Spleen (tissue), 7 donors: ENCODE measurements at regions not wholly inside any gene's neighbourhood (a gene's known extent, or its start where the extent isn't known, plus 50 kb on each side); places are given as distances from the start of the nearest gene placed in this dataset.

ENCODE experiments used
- POLR2A ChIP-seq, 3 donors: fragments of 450-650 bp; IDR thresholded peaks; one replicate each; pipeline ENCODE4 v1.5.1; 2017; ENCODE audit warnings: antibody characterized with exemption in 3 of 3, mild to moderate bottlenecking in 1 of 3
- TF ChIP-seq, protein P1 (sequence below), 11 experiments: fragments of 200-600 bp in 7 of 11; fragments of 450-650 bp in 4 of 11; sonication (generic) in 4 of 11; IDR thresholded peaks in 8 of 11; conservative IDR thresholded peaks in 3 of 11; 1 replicate in 7 of 11; 2 replicates in 4 of 11; pipeline versions ENCODE4 v1.4.0 to v1.8.0; 2016 to 2021; ENCODE audit warnings: antibody characterized with exemption in 11 of 11, inconsistent platforms in 4 of 11, mild to moderate bottlenecking in 1 of 11
- donor health status: DM: no; HTN: no; CAD: no; lungs with moderate emphysema.
- donor health status: DM: no; HTN: no; CAD: no.
- donor health status: DM: no; HTN: no; CAD: no.

DNA sequence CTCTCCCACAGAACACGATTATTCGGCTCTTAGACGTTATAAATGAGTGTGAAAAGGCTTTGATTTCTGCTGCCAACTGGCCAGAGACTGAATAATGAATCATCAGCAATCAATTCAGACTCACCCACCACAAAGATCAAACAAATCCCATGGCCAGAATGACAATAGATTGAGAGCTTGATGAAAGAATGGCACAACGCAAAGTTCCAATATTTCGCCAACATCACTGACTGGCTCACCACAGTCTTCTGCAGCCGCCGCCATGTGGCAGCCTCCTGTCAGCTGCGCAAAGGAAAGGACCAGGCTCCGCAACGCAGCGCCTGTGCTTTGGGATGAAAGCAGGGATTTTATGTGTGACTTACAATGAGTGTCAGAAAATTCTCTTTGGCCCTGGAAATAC lies 104.4 kb upstream of the SOX11 start:
- TF ChIP-seq, protein P1, sequence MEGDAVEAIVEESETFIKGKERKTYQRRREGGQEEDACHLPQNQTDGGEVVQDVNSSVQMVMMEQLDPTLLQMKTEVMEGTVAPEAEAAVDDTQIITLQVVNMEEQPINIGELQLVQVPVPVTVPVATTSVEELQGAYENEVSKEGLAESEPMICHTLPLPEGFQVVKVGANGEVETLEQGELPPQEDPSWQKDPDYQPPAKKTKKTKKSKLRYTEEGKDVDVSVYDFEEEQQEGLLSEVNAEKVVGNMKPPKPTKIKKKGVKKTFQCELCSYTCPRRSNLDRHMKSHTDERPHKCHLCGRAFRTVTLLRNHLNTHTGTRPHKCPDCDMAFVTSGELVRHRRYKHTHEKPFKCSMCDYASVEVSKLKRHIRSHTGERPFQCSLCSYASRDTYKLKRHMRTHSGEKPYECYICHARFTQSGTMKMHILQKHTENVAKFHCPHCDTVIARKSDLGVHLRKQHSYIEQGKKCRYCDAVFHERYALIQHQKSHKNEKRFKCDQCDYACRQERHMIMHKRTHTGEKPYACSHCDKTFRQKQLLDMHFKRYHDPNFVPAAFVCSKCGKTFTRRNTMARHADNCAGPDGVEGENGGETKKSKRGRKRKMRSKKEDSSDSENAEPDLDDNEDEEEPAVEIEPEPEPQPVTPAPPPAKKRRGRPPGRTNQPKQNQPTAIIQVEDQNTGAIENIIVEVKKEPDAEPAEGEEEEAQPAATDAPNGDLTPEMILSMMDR (IDR thresholded peaks at IDR 0.05 in 8 of 11, conservative IDR thresholded peaks at IDR 0.05 in 3 of 11), result no peak
- no peak for TF ChIP-seq POLR2A (IDR thresholded peaks at IDR 0.05)
